HG02610 (cell line): ENCODE measurements at regions not wholly inside any gene's neighbourhood (a gene's known extent, or its start where the extent isn't known, plus 50 kb on each side); places are given as distances from the start of the nearest gene placed in this dataset.

Experiments
- ATAC-seq: cut with Tn5 transposase; IDR thresholded peaks from one replicate; pipeline ENCODE4 v1.9.1; 2021; ENCODE audit warnings: mild to moderate bottlenecking, moderate library complexity; ENCODE audit not compliant: unreplicated experiment

GRCh38 chr2:221330436-221330835 lies 241.7 kb downstream of the EPHA4 start:
- no peak for ATAC-seq

GRCh38 chr2:221334481-221335218 lies 237.5 kb downstream of the EPHA4 start:
- no peak for ATAC-seq

GRCh38 chr2:221335219-221335752 lies 236.8 kb downstream of the EPHA4 start:
- no peak for ATAC-seq

GRCh38 chr2:221336967-221337366 lies 235.1 kb downstream of the EPHA4 start:
- ATAC-seq: no peak

GRCh38 chr2:221337957-221338685 lies 234.0 kb downstream of the EPHA4 start:
- ATAC-seq: peak; percentile 65

GRCh38 chr2:221342388-221342787 lies 229.7 kb downstream of the EPHA4 start:
- no peak for ATAC-seq

GRCh38 chr2:221343524-221343923 lies 228.6 kb downstream of the EPHA4 start:
- ATAC-seq: no peak

GRCh38 chr2:221345516-221345915 lies 226.6 kb downstream of the EPHA4 start:
- no peak for ATAC-seq

- no peak for ATAC-seq
Observed at GRCh38 chr2:221346411-221346810, 225.7 kb downstream of the EPHA4 start.

- no peak for ATAC-seq
Observed at GRCh38 chr2:221347471-221347870, 224.6 kb downstream of the EPHA4 start.

GRCh38 chr2:221350616-221351015 lies 221.5 kb downstream of the EPHA4 start:
- no peak for ATAC-seq

GRCh38 chr2:221353201-221353600 lies 218.9 kb downstream of the EPHA4 start:
- no peak for ATAC-seq

- no peak for ATAC-seq
Observed at GRCh38 chr2:221360312-221360711, 211.8 kb downstream of the EPHA4 start.

GRCh38 chr2:221360742-221361141 lies 211.4 kb downstream of the EPHA4 start:
- no peak for ATAC-seq

- ATAC-seq: no peak
Observed at GRCh38 chr2:221361633-221362032, 210.5 kb downstream of the EPHA4 start.

GRCh38 chr2:221364672-221365071 lies 207.4 kb downstream of the EPHA4 start:
- ATAC-seq: no peak
